GM13976 (cell line): ENCODE measurements at regions not wholly inside any gene's neighbourhood (a gene's known extent, or its start where the extent isn't known, plus 50 kb on each side); places are given as distances from the start of the nearest gene placed in this dataset.

Experiments used
- DNase-seq: peaks from one replicate; pipeline ENCODE4 v3.0.0; 2012; ENCODE audit warnings: low spot score
- in situ Hi-C: fragments of 300-500 bp; cut with MboI; formaldehyde crosslinking; loops from one replicate; pipeline ENCODE4 v1.12.0; 2022; ENCODE audit warnings: low sequenced_read_pairs, mixed read lengths, inconsistent platforms; ENCODE audit not compliant: unreplicated experiment
- TF ChIP-seq, protein P1 (sequence below): IDR thresholded peaks from 2 replicates; pipeline ENCODE4 v1.5.1; 2012; ENCODE audit warnings: borderline replicate concordance, mild to moderate bottlenecking; ENCODE audit not compliant: insufficient read depth; ENCODE audit errors: extremely low read depth, missing control alignments, control extremely low read depth

DNA sequence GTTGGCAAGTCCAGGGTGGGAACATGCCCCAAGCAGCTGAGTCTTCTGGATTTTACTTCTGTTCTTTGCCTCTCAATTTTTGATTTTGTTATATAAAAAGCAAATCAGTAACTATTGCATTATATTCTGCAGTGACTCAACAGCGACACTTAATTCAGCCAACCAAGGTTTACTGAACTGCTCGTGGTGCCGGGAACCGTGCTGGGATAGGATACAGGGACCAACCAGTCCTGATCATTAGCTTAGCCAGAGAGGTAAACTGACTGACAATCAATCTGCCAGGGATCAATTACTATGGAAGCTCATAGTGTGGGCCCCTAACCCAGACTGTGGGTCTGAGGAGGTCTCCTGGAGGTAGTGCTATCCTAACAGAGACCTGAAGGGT lies 68.4 kb upstream of the ZNF281 start:
- in situ Hi-C loops, result no loop called here
- TF ChIP-seq, protein P1, sequence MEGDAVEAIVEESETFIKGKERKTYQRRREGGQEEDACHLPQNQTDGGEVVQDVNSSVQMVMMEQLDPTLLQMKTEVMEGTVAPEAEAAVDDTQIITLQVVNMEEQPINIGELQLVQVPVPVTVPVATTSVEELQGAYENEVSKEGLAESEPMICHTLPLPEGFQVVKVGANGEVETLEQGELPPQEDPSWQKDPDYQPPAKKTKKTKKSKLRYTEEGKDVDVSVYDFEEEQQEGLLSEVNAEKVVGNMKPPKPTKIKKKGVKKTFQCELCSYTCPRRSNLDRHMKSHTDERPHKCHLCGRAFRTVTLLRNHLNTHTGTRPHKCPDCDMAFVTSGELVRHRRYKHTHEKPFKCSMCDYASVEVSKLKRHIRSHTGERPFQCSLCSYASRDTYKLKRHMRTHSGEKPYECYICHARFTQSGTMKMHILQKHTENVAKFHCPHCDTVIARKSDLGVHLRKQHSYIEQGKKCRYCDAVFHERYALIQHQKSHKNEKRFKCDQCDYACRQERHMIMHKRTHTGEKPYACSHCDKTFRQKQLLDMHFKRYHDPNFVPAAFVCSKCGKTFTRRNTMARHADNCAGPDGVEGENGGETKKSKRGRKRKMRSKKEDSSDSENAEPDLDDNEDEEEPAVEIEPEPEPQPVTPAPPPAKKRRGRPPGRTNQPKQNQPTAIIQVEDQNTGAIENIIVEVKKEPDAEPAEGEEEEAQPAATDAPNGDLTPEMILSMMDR, result no peak
- no peak for DNase-seq

DNA sequence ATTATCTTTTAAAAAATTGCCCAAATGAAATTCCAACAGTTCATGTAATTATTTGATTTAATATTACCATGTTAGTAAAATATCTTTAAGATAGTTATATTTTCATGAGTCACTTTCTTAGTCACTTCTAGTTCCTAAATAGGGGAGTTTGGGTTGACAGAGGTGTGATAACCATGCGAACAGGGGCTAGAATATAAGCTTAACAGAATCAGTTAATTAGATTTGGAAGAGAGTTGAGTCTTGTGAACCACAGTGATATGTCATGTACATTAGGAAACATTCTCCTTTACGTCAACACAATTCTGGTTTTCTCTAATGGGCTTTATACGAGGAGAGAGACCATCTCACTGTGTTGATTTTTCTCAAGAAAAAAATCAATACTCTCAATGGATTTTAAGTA lies 64.8 kb upstream of the ZNF281 start:
- no peak for DNase-seq
- in situ Hi-C loops, result no loop called here
- TF ChIP-seq, protein P1, result no peak

DNA sequence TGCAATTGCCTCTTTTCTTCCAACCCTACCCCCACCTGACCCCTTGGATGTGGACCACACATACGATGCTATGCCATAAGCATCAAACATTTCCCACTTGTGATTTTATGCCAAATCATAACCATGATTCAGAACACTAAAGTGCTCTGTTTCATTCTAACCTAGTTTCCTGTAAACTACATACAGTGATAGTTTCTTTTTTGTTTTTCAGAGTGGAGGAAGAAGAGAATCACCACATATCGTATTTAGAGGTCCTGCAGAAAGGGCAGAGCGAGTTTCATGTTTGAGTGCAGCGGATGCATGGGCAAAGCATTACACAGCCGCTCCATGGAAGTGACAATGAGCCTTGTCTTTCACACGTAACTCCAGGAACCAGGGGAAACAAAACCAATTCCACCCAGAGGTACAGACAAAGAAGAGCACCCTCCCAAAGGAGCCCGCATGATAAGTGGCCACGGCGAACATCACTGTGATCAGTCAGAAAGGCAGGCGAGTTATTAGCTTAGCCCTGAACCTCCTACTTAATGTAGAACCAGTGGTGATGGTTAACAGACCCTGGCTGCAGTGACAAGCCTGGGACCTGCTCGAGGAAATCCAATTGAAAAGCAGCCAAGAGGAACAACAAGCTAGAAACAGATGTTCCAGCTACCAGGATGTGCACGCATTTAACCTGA lies 64.0 kb upstream of the ZNF281 start:
- in situ Hi-C loops, result no loop called here
- TF ChIP-seq, protein P1, result no peak
- peak; percentile 28 for DNase-seq

DNA sequence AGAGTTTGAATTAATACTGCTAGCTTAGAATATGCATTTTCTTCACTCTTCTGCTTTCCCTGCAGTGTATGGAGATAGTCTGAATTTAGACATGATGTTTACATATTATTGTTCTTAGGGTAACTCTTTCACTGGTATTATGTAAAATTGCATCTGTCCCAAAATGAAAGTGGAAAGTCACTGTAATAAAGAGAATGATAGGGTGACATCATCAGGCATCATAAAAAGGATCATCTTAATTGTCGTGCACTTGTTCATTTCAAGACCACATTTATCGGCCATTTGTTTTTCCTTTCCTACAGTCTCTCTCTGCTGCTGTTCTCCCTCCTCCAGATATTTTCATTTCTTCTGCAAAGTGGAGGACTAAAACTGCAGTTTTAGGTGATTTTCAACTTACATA lies 61.9 kb upstream of the ZNF281 start:
- in situ Hi-C loops, result no loop called here

DNA sequence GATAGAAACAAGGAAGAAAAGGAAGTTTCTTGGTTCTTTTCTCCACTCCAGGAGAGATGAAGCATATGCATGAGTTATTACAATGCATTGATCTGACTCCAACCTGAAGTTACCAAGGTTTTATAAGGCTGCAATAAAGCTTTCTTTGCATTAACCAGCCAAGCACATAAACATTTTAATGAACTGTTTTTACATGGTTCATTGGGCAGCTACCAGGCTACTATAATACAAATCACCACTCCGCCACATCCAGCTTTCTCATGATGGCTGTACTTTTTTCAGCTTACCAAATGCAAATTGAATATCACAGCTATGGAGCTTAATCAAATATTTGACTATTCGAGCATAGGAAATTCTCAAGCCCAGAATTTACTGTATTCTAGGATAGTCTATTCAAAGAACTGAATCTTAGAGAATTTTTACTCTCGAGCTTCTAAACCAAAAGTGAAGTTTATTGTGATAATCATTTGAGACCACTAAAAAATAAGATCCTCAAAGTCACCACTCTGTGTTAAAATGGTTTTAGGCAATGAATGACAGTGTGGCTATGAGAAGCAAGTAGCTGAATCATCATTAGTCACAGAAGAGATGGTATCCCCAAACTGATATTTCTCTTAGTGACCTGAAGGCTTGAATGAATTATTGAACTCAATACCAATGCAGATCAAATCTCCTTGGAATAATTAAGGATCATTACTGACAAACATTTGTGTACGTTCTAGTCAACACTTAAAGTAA lies 58.6 kb upstream of the ZNF281 start:
- TF ChIP-seq, protein P1, result no peak
- in situ Hi-C loops, result no loop called here
- no peak for DNase-seq

More for the DNA sequence above, 61.9 kb upstream of the ZNF281 start:
- TF ChIP-seq, protein P1, result no peak
- peak; percentile 29 for DNase-seq

DNA sequence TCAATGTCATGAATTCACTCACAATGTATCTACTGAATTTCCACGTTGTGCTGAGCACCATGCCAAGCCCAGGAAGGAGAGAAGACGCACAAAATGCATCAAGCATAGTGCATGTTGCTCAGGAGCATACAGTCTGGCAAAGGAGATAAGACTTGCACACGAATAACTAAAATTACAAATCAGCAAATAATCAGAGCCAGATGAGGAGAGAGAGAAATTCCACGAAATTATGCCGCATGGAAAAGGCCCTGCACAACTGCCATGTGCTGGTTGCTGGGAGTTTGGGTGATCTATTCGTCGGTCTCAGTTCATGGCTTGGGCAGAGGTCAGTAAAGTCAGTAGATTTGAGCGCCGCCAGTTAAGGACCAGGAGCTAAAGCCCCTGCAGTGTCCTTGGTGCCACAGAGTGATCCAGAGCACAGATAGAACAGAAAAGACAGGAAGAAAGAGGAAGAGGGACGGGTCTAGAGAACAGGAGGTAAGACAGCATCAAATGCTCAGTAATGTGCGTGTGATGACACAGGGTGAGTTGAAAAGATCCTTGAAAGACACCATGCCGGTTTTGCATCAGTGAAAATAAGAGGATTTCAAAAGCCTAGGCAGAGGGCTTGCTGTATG lies 55.1 kb upstream of the ZNF281 start:
- TF ChIP-seq, protein P1, result no peak
- in situ Hi-C loops, result no loop called here
- no peak for DNase-seq
